RWPE2 (cell line): ENCODE measurements at regions not wholly inside any gene's neighbourhood (a gene's known extent, or its start where the extent isn't known, plus 50 kb on each side); places are given as distances from the start of the nearest gene placed in this dataset.

Experiments
- ATAC-seq: fragments of 200-7000 bp; cut with Tn5 transposase; 3 replicates; pipeline ENCODE4 v1.9.1; 2021; ENCODE audit warnings: low read depth
- DNase-seq: peaks from one replicate; pipeline ENCODE4 v3.0.0-alpha.2; 2020; ENCODE audit warnings: low spot score
- H3K27ac ChIP-seq: fragments of 450-650 bp; 2 replicates; pipeline ENCODE4 v1.5.1; 2017; ENCODE audit warnings: mild to moderate bottlenecking; ENCODE audit not compliant: poor library complexity, severe bottlenecking
- H3K27me3 ChIP-seq: fragments of 250-450 bp; sonication (Bioruptor Pico); 2 replicates; pipeline ENCODE4 v1.5.1; 2021; ENCODE audit warnings: mild to moderate bottlenecking, moderate library complexity; ENCODE audit not compliant: insufficient read depth, poor library complexity, severe bottlenecking
- H3K36me3 ChIP-seq: fragments of 250-450 bp; sonication (Bioruptor Pico); 2 replicates; pipeline ENCODE4 v1.5.1; 2020; ENCODE audit warnings: low read depth, mild to moderate bottlenecking, moderate library complexity
- H3K4me1 ChIP-seq: fragments of 250-450 bp; sonication (Bioruptor Pico); 2 replicates; pipeline ENCODE4 v1.5.1; 2021; ENCODE audit warnings: mild to moderate bottlenecking, moderate library complexity; ENCODE audit not compliant: insufficient read depth, poor library complexity, severe bottlenecking
- H3K4me3 ChIP-seq: fragments of 250-450 bp; sonication (Bioruptor Pico); 2 replicates; pipeline ENCODE4 v1.5.1; 2021; ENCODE audit warnings: mild to moderate bottlenecking, moderate library complexity; ENCODE audit not compliant: severe bottlenecking
- H3K9me3 ChIP-seq: fragments of 250-450 bp; sonication (Bioruptor Pico); 2 replicates; pipeline ENCODE4 v1.5.1; 2021; ENCODE audit warnings: mild to moderate bottlenecking, moderate library complexity; ENCODE audit not compliant: severe bottlenecking
- TF ChIP-seq, protein P1 (sequence below): fragments of 450-650 bp; IDR thresholded peaks from one replicate; pipeline ENCODE4 v1.5.1; 2017; ENCODE audit warnings: mild to moderate bottlenecking, moderate library complexity; ENCODE audit not compliant: poor library complexity, severe bottlenecking

DNA sequence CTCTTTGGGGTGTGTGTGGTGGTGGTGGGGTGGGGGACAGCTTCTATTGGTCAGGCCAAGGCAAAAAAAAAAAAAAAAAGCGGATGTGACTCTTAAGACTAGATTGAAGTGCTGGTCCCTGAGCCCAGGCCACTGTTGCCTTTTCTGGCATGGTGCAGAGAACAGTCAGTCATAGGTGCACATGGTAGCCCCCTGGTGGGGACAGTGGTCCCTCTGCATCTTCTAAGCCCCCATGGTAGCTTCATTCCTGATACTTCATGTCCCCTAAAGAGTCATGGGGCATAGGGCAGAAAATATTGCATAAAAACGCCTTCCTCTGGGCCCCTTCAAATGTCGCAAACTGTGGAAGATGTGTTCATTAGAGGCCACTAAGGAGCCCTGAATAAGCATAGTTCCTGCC lies 371.8 kb downstream of the NPHP4 start:
- ATAC-seq: no peak
- H3K9me3 ChIP-seq: no peaks in the 10 kb centered on the region

DNA sequence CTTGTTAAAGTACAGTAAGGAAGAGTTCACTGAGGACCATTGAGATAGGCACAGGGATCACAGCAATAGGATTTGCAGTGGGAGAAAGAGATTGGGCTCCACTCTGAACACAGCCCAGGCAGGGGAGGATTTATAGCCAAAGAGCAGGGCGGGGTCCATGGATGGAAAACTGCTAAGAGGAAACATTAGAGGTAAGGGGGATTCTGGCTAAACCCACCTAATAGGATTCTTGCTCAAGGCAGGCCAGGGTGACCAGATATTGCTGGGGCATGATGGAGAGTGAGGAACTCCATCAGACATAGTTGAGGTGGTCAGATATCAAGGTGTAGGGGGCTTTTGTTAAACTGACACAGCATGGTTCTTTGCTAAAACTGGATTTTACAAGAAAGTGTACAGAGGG lies 372.8 kb downstream of the NPHP4 start:
- Histone ChIP-seq H3K9me3 (no peaks in the 10 kb centered on the region), H3K27ac (no peak overlapping the region), H3K36me3 (no peaks in the 10 kb centered on the region), H3K27me3 (no peaks in the 10 kb centered on the region), H3K4me1 (peaks cover 16% of the 10 kb centered on the region), H3K4me3 (no peak overlapping the region)
- DNase-seq (no peak), ATAC-seq (no peak)
- TF ChIP-seq, protein P1, sequence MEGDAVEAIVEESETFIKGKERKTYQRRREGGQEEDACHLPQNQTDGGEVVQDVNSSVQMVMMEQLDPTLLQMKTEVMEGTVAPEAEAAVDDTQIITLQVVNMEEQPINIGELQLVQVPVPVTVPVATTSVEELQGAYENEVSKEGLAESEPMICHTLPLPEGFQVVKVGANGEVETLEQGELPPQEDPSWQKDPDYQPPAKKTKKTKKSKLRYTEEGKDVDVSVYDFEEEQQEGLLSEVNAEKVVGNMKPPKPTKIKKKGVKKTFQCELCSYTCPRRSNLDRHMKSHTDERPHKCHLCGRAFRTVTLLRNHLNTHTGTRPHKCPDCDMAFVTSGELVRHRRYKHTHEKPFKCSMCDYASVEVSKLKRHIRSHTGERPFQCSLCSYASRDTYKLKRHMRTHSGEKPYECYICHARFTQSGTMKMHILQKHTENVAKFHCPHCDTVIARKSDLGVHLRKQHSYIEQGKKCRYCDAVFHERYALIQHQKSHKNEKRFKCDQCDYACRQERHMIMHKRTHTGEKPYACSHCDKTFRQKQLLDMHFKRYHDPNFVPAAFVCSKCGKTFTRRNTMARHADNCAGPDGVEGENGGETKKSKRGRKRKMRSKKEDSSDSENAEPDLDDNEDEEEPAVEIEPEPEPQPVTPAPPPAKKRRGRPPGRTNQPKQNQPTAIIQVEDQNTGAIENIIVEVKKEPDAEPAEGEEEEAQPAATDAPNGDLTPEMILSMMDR: no peak

More for the DNA sequence above, 371.8 kb downstream of the NPHP4 start:
- H3K27me3 ChIP-seq: no peaks in the 10 kb centered on the region
- no peak overlapping the region for H3K4me3 ChIP-seq
- H3K27ac ChIP-seq: no peak overlapping the region
- DNase-seq: no peak
- TF ChIP-seq, protein P1: no peak
- no peaks in the 10 kb centered on the region for H3K36me3 ChIP-seq
- H3K4me1 ChIP-seq: peaks cover 16% of the 10 kb centered on the region

DNA sequence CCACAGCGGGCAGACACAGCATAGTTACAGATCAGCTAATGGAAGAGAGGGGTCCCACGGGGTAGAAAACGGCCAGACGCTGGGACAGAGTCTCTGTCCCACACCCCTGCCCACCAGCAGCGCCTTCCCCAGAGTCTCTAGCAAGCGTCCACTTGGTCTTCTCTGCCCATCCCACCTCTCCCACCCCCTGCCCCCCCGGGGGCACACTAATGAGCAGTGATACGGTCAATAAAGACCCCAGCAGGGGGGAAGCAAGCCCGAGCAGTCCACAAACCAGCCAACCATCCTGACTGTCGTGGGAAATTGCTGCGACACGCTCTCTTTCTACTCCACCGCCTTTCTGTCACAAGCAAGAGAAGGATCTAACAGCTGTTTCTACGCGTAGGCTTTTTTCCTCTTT lies 374.7 kb downstream of the NPHP4 start:
- H3K27ac ChIP-seq: no peak overlapping the region
- no peaks in the 10 kb centered on the region for H3K27me3 ChIP-seq
- H3K36me3 ChIP-seq: no peaks in the 10 kb centered on the region
- TF ChIP-seq, protein P1: no peak
- no peak for ATAC-seq
- peaks cover 8% of the 10 kb centered on the region for H3K4me1 ChIP-seq
- DNase-seq: peak; percentile 15
- no peak overlapping the region for H3K4me3 ChIP-seq
- no peaks in the 10 kb centered on the region for H3K9me3 ChIP-seq

DNA sequence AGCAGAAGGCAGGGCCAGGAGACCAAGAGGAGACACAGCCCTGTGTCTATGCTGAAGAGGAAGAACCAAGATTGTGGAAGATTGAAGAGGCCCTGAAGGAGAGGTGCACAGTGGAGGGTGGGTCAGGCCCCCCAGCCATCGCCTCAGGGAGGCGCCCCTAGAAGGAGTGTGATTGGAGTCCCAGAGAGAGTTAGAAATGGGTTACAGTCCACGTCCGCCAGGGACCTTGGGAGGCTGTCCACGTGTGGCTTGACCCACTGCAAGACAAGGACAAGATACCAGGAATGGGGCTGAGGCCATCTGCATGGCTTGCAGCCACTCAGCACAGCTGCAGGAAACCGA lies 375.1 kb downstream of the NPHP4 start:
- Histone ChIP-seq H3K4me1 (peaks cover 4% of the 10 kb centered on the region), H3K36me3 (no peaks in the 10 kb centered on the region), H3K27me3 (no peaks in the 10 kb centered on the region), H3K9me3 (no peaks in the 10 kb centered on the region), H3K27ac (no peak overlapping the region), H3K4me3 (no peak overlapping the region)
- no peak for ATAC-seq
- TF ChIP-seq, protein P1: no peak
- DNase-seq: peak; percentile 16

DNA sequence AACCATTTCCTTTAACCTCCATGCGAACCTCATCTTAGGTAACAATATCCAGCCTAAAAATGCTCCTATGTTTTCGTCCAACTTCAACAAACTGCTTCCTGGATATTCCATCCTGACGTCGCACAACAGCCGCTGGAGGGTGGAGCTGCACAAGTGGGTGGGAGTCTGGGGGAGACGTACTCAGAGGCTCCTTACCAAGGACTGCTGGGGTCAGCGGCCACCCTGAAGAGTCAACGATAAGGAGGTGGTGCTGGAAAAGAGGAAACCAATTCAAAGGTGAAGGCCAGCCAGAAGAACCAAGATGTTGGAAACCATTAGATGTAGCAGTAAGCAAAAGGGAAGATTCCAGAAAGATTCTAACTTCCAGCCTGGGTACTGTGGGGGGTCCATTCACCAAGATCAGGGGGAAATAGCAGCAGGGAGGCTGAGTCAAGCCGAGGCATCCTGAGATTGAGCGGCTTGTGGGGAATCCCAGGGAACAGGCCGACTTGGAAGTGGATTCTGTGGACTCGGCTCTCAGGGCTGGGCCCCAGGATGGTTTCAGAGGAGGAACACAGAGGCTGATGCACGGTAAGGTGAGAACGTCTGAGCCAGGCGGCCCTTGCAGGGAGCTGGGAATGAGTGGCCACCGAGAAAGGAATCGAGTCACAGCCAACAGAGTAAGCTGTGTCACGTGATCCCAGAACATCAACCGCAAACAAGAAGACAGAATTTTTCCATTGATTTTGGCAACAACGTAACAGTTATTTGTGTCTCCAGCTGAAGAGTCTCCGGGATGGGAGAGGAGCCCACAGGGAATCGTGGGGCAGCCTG lies 375.7 kb downstream of the NPHP4 start:
- Histone ChIP-seq H3K36me3 (no peaks in the 10 kb centered on the region), H3K4me3 (no peak overlapping the region), H3K27ac (no peak overlapping the region), H3K4me1 (no peaks in the 10 kb centered on the region), H3K9me3 (no peaks in the 10 kb centered on the region), H3K27me3 (no peaks in the 10 kb centered on the region)
- TF ChIP-seq, protein P1: no peak
- peak; percentile 28 for DNase-seq
- no peak for ATAC-seq
